ENCODE measurements at regions not wholly inside any gene's neighbourhood (a gene's known extent, or its start where the extent isn't known, plus 50 kb on each side); places are given as distances from the start of the nearest gene placed in this dataset.

DNA sequence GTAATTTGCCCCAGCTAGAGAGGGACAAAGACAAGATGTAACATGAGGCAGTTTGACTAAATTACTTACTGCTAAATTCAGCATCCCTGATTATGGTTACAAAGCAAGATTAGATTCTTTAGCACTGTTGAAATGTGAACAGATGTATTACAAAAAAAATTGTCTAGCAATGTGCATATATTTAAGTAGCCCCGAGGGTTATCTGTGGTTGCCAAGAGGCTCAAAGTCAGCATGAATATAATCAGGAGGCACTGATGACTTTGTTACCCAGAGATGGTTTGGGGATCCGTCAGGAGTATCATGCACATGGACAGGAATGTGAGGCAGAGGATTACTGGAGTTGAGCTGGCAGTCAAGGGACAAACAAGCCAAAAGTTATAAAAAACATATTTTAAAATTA lies 356.9 kb upstream of the CCDC196 start:
- Histone ChIP-seq H3K27ac (no peak overlapping the region), H3K36me3 (replicated peaks; ENCODE audit: insufficient read depth, low read depth) (no peaks in the 10 kb centered on the region), H2AFZ (no peak overlapping the region), H4K20me1 (ENCODE audit: insufficient read depth, poor library complexity, severe bottlenecking) (no peaks in the 10 kb centered on the region), H3K4me3 (no peak overlapping the region), H3K9me2 (replicated peaks; ENCODE audit: insufficient read depth) (no peaks in the 10 kb centered on the region), H3K4me1 (ENCODE audit: insufficient read depth) (no peaks in the 10 kb centered on the region), H3K27me3 (no peaks in the 10 kb centered on the region), H3K4me2 (no peak overlapping the region), H3K79me2 (no peaks in the 10 kb centered on the region), H3K9me3 (ENCODE audit: low read depth) (no peaks in the 10 kb centered on the region)
- TF ChIP-seq, protein P1, sequence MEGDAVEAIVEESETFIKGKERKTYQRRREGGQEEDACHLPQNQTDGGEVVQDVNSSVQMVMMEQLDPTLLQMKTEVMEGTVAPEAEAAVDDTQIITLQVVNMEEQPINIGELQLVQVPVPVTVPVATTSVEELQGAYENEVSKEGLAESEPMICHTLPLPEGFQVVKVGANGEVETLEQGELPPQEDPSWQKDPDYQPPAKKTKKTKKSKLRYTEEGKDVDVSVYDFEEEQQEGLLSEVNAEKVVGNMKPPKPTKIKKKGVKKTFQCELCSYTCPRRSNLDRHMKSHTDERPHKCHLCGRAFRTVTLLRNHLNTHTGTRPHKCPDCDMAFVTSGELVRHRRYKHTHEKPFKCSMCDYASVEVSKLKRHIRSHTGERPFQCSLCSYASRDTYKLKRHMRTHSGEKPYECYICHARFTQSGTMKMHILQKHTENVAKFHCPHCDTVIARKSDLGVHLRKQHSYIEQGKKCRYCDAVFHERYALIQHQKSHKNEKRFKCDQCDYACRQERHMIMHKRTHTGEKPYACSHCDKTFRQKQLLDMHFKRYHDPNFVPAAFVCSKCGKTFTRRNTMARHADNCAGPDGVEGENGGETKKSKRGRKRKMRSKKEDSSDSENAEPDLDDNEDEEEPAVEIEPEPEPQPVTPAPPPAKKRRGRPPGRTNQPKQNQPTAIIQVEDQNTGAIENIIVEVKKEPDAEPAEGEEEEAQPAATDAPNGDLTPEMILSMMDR (IDR thresholded peaks at IDR 0.05; ENCODE audit: poor library complexity): no peak
- no peak for TF ChIP-seq EZH2 (IDR thresholded peaks at IDR 0.05; ENCODE audit: borderline replicate concordance)
- no peak for TF ChIP-seq EZH2phosphoT487 (IDR thresholded peaks at IDR 0.05; ENCODE audit: low read depth, severe bottlenecking, unreplicated experiment)
- 71% methylated on average over 2 of the region's 2 CpGs for WGBS (ENCODE audit: low lambda C conversion rate, missing lambda C conversion rate)
- no peak for DNase-seq (ENCODE audit: low spot score)

DNA sequence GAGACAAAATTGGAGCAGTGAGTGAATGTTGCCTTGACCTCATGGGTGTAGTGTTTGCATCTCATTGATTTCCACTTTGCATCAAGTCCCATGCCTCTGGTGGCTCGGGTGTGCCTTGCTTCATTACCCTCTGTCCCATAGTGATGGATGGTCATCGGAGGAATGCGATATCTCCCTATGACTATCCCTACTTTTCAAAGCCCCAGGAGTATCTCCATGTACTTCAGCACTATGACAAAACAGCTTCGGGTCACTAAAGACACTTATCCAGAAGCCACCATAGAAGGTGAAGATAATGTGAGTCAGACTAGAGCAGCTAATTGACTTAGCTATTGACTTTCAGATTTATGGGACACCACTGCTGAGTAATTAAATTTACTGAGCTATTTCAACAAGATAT lies 355.1 kb upstream of the CCDC196 start:
- Histone ChIP-seq H2AFZ (no peak overlapping the region), H3K36me3 (replicated peaks; ENCODE audit: insufficient read depth, low read depth) (no peaks in the 10 kb centered on the region), H4K20me1 (ENCODE audit: insufficient read depth, poor library complexity, severe bottlenecking) (no peaks in the 10 kb centered on the region), H3K27ac (no peak overlapping the region), H3K4me1 (ENCODE audit: insufficient read depth) (no peaks in the 10 kb centered on the region), H3K9me2 (replicated peaks; ENCODE audit: insufficient read depth) (no peaks in the 10 kb centered on the region), H3K4me2 (no peak overlapping the region), H3K79me2 (no peaks in the 10 kb centered on the region), H3K27me3 (no peaks in the 10 kb centered on the region), H3K4me3 (no peak overlapping the region), H3K9me3 (ENCODE audit: low read depth) (no peaks in the 10 kb centered on the region)
- TF ChIP-seq EZH2phosphoT487 (IDR thresholded peaks at IDR 0.05; ENCODE audit: low read depth, severe bottlenecking, unreplicated experiment): no peak
- TF ChIP-seq EZH2 (IDR thresholded peaks at IDR 0.05; ENCODE audit: borderline replicate concordance): no peak
- TF ChIP-seq, protein P1 (IDR thresholded peaks at IDR 0.05; ENCODE audit: poor library complexity): no peak
- WGBS (ENCODE audit: low lambda C conversion rate, missing lambda C conversion rate): 81% methylated on average over 4 of the region's 4 CpGs
- no peak for DNase-seq (ENCODE audit: low spot score)

DNA sequence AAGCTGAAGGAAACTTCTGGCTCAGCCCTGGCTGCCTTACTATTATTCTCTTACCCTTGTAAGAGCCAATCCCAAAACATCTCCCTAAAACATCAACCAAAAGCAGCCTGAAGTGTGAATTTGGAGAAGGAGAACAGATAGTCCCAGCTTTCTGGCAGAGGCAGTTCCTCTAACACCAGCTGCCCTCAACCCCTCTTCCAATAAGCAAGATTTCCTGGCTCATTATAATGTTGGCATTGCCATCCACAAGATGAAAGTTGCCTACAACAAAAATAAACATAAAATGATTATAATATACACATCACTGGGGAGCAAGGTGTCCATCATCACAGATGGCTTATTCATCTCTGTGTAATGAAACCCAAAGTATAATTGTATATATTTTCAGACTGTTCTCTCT lies 352.5 kb upstream of the CCDC196 start:
- H3K79me2 ChIP-seq: no peaks in the 10 kb centered on the region
- H3K4me1 ChIP-seq (ENCODE audit: insufficient read depth): no peaks in the 10 kb centered on the region
- no peak overlapping the region for H2AFZ ChIP-seq
- no peak overlapping the region for H3K27ac ChIP-seq
- H4K20me1 ChIP-seq (ENCODE audit: insufficient read depth, poor library complexity, severe bottlenecking): no peaks in the 10 kb centered on the region
- H3K9me3 ChIP-seq (ENCODE audit: low read depth): no peaks in the 10 kb centered on the region
- H3K9me2 ChIP-seq (replicated peaks; ENCODE audit: insufficient read depth): no peaks in the 10 kb centered on the region
- TF ChIP-seq EZH2phosphoT487 (IDR thresholded peaks at IDR 0.05; ENCODE audit: low read depth, severe bottlenecking, unreplicated experiment): no peak
- TF ChIP-seq, protein P1 (IDR thresholded peaks at IDR 0.05; ENCODE audit: poor library complexity): no peak
- TF ChIP-seq EZH2 (IDR thresholded peaks at IDR 0.05; ENCODE audit: borderline replicate concordance): no peak
- H3K27me3 ChIP-seq: no peaks in the 10 kb centered on the region
- H3K36me3 ChIP-seq (replicated peaks; ENCODE audit: insufficient read depth, low read depth): no peaks in the 10 kb centered on the region
- H3K4me3 ChIP-seq: no peak overlapping the region
- no peak overlapping the region for H3K4me2 ChIP-seq
- DNase-seq (ENCODE audit: low spot score): no peak

DNA sequence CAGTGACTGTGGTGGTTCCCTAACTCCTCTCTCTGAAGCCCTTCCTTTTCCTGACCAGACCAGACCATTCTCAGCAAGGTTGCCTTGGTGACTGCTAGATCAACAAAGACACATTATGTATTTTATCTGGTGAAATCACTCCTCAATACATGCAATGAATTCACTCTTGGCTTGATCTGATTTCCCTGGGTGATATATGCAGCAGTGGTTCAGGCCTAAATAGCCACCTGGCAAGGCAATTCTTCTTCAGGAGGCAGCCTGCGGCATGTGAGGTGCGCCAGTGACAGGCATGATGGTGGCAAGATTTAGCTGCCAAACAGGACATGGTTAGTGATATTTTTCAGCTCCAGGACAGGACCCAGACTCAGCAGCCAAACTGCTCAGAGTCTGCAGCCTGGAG lies 350.3 kb upstream of the CCDC196 start:
- no peaks in the 10 kb centered on the region for H4K20me1 ChIP-seq (ENCODE audit: insufficient read depth, poor library complexity, severe bottlenecking)
- no peak overlapping the region for H3K27ac ChIP-seq
- DNase-seq (ENCODE audit: low spot score): no peak
- no peaks in the 10 kb centered on the region for H3K4me1 ChIP-seq (ENCODE audit: insufficient read depth)
- no peaks in the 10 kb centered on the region for H3K9me2 ChIP-seq (replicated peaks; ENCODE audit: insufficient read depth)
- WGBS (ENCODE audit: low lambda C conversion rate, missing lambda C conversion rate): 95% methylated on average over 2 of the region's 2 CpGs
- H3K4me3 ChIP-seq: no peak overlapping the region
- no peak overlapping the region for H3K4me2 ChIP-seq
- no peaks in the 10 kb centered on the region for H3K9me3 ChIP-seq (ENCODE audit: low read depth)
- no peaks in the 10 kb centered on the region for H3K36me3 ChIP-seq (replicated peaks; ENCODE audit: insufficient read depth, low read depth)
- no peaks in the 10 kb centered on the region for H3K27me3 ChIP-seq
- H3K79me2 ChIP-seq: no peaks in the 10 kb centered on the region
- H2AFZ ChIP-seq: no peak overlapping the region
- TF ChIP-seq EZH2phosphoT487 (IDR thresholded peaks at IDR 0.05; ENCODE audit: low read depth, severe bottlenecking, unreplicated experiment) (no peak), EZH2 (IDR thresholded peaks at IDR 0.05; ENCODE audit: borderline replicate concordance) (no peak)
- TF ChIP-seq, protein P1 (IDR thresholded peaks at IDR 0.05; ENCODE audit: poor library complexity): no peak

Data from hepatocyte (in vitro differentiated cells).